ENCODE measurements at regions not wholly inside any gene's neighbourhood (a gene's known extent, or its start where the extent isn't known, plus 50 kb on each side); places are given as distances from the start of the nearest gene placed in this dataset.

DNA sequence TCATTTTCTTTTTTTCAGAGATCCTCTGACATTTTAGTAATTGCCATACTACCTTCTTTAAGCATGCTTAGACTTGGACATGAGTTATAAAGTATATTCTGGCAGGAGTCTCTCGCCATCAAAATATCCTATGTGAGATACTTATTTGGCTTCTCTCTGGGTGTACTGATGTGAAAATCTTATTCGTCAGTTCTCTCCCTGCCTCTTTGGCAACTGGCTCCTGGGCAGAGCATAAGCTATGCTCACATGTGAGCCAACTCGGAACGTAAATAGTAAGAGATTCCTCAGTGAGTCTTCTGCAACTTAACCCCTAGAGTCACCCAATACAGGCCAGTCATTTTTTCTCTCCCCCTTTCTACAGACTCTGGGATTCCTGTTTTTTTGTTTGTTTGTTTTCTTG, 91.6 kb downstream of the MAGEB17 start:
- TF ChIP-seq, protein P1, sequence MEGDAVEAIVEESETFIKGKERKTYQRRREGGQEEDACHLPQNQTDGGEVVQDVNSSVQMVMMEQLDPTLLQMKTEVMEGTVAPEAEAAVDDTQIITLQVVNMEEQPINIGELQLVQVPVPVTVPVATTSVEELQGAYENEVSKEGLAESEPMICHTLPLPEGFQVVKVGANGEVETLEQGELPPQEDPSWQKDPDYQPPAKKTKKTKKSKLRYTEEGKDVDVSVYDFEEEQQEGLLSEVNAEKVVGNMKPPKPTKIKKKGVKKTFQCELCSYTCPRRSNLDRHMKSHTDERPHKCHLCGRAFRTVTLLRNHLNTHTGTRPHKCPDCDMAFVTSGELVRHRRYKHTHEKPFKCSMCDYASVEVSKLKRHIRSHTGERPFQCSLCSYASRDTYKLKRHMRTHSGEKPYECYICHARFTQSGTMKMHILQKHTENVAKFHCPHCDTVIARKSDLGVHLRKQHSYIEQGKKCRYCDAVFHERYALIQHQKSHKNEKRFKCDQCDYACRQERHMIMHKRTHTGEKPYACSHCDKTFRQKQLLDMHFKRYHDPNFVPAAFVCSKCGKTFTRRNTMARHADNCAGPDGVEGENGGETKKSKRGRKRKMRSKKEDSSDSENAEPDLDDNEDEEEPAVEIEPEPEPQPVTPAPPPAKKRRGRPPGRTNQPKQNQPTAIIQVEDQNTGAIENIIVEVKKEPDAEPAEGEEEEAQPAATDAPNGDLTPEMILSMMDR (IDR thresholded peaks at IDR 0.05), result no peak
- ATAC-seq (ENCODE audit: low FRiP score) (no peak), DNase-seq (ENCODE audit: low spot score) (no peak)

DNA sequence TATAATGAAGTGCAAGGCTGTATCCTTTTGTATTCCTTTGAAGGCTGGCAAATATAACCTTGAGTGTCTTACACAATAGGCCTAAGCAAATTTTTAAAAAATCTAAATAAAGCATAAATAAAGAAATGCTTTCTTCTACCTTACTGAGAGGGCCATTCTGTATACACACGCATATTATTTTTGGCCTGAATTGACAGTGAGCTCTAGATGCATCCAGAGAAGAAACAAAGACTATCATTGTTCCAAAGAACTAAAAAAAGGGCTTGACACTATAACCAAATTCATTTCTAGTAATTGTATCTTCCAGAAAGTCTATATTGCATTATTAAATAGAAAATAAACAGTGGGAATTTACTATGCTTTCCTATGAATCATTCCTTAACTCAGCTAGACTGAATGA, 100.2 kb downstream of the MAGEB17 start:
- TF ChIP-seq, protein P1 (IDR thresholded peaks at IDR 0.05), result no peak
- DNase-seq (ENCODE audit: low spot score) (no peak), ATAC-seq (ENCODE audit: low FRiP score) (no peak)

DNA sequence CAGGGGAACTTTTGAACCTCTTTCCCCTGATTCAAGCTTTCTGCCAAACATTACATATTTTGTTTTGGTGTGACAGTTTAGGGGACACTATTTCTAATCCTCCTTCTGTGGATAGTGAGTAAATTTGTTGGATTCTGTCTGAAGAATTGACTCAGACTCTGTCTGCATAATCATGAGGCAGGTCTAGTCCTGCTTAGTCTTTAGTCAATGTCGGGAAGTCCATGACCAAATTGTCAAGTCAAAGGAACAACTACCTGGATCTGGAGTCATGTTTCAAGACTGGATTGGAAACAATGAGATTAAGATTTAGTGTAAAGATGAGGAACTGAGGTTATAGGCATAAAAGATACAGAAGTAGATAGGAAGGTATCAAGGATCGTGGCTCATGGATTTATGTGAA, 100.9 kb downstream of the MAGEB17 start:
- no peak for ATAC-seq (ENCODE audit: low FRiP score)
- TF ChIP-seq, protein P1 (IDR thresholded peaks at IDR 0.05), result no peak

DNA sequence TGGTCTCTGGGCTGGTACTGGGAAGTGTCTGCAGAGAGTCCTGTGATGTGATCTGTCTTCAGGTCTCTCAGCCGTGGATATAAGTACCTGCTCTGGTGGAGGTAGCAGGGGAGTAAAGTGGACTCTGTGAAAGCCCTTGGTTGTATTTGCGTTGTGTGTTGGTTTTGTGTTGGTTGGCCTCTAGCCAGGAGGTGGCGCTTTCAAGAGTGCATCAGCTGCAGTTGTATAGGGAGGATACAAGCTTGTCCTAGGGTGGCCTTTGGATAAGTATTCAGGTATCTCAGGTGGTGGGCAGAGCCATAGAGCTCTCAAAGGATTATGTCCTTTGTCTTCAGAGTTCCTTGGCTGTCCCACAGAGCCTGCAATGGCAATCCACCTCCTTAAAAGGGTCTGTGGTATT, 111.6 kb downstream of the MAGEB17 start:
- no peak for DNase-seq (ENCODE audit: low spot score)
- TF ChIP-seq, protein P1 (IDR thresholded peaks at IDR 0.05), result no peak
- no peak for ATAC-seq (ENCODE audit: low FRiP score)

More for the DNA sequence above, 100.9 kb downstream of the MAGEB17 start:
- no peak for DNase-seq (ENCODE audit: low spot score)

DNA sequence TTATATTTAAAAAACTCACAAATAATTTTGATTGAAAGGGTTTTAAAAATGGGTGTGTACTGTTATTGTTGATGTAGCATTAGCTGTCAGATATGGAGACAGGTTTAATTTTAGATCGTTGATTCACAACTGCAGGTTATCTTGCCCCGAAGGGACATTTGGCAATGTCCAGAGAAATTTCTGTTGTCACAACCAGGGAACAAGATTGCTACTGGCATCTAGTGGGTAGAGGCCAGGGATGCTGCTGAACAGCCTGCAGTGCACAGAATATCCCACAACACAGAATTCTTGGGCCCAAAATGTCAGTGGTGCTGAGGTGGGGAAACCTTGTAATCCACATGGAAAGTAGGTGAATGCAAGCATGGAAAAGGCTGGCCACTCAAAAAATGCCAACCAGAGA, 114.9 kb downstream of the MAGEB17 start:
- DNase-seq (ENCODE audit: low spot score), result no peak
- TF ChIP-seq, protein P1 (IDR thresholded peaks at IDR 0.05), result no peak
- no peak for ATAC-seq (ENCODE audit: low FRiP score)

DNA sequence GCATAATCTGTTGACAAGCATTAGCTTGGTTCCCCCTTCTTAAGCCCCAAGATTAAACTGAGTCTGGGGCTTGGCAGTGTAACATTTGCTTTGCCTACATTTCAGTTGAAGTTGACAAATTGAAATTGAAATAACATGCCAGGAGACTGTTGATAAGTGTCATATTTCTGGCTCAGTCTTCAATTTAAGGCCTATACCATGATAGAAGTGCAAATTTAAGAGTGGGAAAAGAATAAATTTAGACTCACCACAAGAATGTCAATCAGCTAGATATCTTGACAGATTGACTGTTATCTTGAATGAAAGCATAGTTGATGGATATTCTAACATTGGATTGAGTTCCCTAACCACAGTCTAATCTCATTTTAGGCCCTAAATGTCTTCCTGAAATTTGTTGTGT, 117.6 kb downstream of the MAGEB17 start:
- no peak for DNase-seq (ENCODE audit: low spot score)
- ATAC-seq (ENCODE audit: low FRiP score), result no peak
- TF ChIP-seq, protein P1 (IDR thresholded peaks at IDR 0.05), result no peak

DNA sequence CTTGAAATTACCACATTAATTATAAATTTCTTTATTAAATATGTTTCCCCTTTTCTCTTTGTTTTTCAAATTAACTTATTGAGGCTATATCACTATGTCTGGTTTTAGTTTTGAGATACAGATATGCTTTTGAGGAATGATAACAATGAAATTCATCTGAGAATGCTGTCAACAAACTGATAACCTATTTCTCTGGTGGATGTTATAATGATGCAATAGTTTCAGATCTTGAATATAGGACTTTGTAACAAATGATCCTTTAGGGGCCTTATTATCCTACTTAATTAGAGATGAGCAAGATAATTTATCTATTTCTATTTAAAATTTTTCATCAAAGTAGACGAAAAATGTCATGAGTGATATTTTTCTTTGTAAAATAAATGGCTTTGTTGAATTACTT, 123.7 kb downstream of the MAGEB17 start:
- TF ChIP-seq, protein P1 (IDR thresholded peaks at IDR 0.05), result no peak
- ATAC-seq (ENCODE audit: low FRiP score), result no peak
- DNase-seq (ENCODE audit: low spot score), result no peak

Data from omental fat pad (tissue), 3 donors.